GM18951 (cell line): ENCODE measurements at regions not wholly inside any gene's neighbourhood (a gene's known extent, or its start where the extent isn't known, plus 50 kb on each side); places are given as distances from the start of the nearest gene placed in this dataset.
"Not testable (repeated sequence)": the region's sequence is repeated elsewhere in the genome, so short reads cannot be mapped to it uniquely, and the experiment has no call there.

ENCODE experiments used
- POLR2A ChIP-seq: IDR thresholded peaks from 4 replicates; pipeline ENCODE4 v1.6.1; 2011; ENCODE audit warnings: mild to moderate bottlenecking; ENCODE audit not compliant: insufficient read length, insufficient read depth; ENCODE audit errors: extremely low read depth
- in situ Hi-C: fragments of 300-500 bp; cut with MboI; formaldehyde crosslinking; loops from one replicate; pipeline ENCODE4 v1.12.0; 2022; ENCODE audit warnings: low sequenced_read_pairs, mixed read lengths, inconsistent platforms; ENCODE audit not compliant: unreplicated experiment

GRCh38 chr3:101913168-101913567, 63.9 kb downstream of the NFKBIZ start:
- TF ChIP-seq POLR2A: no peak
- in situ Hi-C loops: no loop called here

GRCh38 chr3:101917761-101918160, 68.4 kb downstream of the NFKBIZ start:
- in situ Hi-C loops: not testable (repeated sequence)

DNA sequence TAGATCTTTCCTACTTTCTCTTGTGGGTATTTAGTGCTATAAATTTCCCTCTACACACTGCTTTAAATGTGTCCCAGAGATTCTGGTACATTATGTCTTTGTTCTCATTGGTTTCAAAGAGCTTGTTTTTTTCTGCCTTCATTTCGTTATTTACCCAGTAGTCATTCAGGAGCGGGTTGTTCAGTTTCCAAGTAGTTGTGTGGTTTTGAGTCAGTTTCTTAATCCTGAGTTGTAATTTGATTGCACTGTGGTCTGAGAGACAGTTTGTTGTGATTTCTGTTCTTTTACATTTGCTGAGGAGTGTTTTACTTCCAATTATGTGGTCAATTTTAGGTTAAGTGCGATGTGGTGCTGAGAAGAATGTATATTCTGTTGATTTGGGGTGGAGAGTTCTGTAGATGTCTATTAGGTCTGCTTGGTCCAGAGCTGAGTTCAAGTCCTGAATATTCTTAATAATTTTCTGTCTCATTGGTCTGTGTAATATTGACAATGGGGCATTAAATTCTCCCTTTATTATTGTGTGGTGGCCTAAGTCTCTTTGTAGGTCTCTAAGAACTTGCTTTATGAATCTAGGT, 72.9 kb downstream of the NFKBIZ start:
- in situ Hi-C loops: not testable (repeated sequence)

- in situ Hi-C loops: not testable (repeated sequence)
These were observed 75.3 kb downstream of the NFKBIZ start for GRCh38 chr3:101924621-101925020.

DNA sequence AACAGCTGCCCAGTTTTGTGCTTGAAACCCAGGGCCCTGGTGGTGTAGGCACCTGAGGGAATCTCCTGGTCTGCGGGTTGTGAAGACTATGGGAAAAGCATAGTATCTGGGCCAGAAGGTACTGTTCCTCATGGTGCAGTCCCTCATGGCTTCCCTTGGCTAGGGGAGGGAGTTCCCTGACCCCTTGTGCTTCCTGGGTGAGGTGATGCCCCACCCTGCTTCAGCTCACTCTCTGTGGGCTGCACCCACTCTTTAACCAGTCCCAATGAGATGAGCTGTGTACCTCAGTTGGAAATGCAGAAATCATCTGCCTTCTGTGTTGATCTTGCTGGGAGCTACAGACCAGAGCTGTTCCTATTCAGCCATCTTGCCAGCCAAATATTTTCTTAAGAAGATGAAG, 75.8 kb downstream of the NFKBIZ start:
- in situ Hi-C loops: not testable (repeated sequence)

- in situ Hi-C loops: no loop called here
- TF ChIP-seq POLR2A: no peak
These were observed 76.2 kb downstream of the NFKBIZ start for GRCh38 chr3:101925564-101925963.

DNA sequence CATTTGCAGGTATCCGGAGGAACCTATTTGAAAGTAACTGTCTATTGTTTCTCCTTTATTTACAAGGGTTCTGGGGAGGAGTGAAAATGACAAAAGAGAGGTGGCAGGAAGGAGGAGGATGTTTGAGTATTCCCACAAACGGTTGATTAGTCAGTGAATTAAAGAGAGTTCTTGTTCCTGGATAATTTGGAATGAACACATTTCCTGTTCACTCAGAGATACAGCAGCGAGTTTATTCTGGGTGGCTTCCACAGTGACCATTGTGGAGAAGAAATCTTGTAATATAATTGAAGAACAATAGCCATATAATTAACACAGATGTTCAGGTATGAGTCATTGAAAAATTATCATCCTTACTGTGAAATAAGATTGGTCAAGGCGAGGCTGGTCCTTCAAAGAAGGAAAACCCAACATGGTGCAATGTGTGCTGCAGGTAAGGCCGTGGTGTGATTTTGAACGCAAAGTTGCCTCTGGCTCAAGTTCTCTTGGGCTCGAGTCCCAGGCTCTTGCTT, 77.3 kb downstream of the NFKBIZ start:
- TF ChIP-seq POLR2A: no peak
- in situ Hi-C loops: no loop called here

DNA sequence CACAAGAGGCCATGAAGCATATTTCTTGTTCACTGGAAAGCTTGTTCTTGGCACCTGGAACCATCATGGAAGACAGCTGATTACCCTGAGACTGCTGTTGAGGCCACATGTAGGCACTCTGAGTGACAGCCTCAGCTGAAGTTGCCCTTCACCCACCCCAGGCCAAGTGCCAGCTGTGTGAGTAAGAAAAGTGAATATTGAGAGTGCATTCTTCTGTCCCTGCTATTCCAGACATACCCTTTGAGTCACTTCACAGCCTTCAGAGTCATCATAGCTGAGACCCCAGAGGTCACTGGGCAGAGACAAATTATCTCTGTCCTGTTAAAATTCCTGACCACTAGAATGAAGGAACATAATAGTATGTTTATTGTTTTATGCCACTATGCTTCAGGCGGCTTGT, 79.6 kb downstream of the NFKBIZ start:
- in situ Hi-C loops: no loop called here
- no peak for TF ChIP-seq POLR2A

- in situ Hi-C loops: no loop called here
- no peak for TF ChIP-seq POLR2A
These were observed 81.8 kb downstream of the NFKBIZ start for GRCh38 chr3:101931081-101931480.

DNA sequence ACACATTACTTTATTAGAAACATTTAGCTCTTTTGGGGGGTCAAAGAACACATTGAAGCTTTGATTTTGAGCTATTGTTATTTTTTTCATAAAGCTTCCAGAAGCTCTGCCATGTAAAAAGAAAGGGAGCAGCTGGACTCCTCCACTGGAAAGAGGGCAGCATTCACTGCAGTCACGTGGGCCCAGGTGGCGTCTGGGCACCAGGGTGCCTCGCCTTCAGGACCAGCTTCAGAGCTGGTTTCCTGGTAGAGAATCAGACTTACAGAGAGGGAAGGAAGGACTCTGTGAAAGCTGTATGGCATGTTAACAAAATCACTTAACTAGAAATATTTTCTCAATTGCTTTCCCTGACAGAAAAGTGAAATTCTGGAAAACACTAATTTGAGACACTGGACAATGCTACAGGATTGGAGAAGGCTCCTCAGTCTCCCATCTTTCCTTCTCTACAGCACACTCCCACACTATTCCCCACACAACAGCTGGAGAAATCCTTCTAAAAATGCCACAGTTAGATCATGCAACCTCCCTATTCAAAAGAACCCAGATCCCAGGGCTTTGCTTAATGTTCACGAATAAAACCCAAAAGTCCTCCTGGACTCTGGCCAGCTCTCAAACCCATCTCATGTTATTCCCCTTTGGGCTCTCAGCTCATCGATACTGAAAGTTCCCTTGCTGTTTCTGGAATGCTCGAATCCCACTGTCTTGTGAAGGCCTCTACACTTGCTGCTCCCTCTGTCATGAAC, 83.2 kb downstream of the NFKBIZ start:
- no peak for TF ChIP-seq POLR2A
- in situ Hi-C loops: no loop called here

DNA sequence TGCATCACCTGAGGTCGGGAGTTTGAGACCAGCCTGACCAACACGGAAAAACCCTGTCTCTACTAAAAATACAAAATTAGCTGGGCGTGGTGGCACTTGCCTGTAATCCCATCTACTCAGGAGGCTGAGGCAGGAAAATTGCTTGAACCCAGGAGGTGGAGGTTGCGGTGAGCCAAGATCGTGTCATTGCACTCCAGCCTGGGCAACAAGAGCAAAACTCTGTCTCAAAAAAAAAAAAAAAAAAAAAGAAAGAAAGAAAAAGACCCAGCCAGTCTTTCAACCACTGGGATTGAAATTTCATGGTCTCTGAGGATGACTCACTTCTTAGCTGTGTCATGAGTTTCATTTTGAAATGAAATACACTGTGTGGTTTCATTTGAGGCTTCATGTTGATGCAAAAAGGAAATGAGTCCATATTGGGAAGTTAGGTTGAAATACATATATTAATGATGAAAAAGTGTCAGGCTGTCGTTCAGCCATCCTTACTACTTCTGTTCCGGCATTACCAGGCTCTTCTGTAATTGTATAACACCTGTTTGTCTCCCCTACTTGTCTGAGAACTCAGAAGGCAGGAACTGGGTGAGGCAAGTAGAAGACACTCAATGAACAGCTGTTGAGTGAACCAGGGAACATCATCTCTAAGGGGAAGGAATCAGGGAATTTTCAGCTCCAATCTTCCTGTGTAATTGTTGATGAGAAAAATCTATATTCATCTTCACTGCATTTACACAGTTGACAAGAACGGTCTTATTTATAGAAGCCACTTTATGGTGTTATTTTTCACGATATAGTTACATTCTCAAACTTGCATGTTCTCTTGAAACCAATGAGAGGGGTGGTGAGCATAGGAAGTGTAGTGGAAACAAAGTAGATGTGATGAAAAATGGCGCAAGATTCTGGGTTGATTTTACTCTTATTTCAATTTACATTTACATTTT, 87.4 kb downstream of the NFKBIZ start:
- no peak for TF ChIP-seq POLR2A
- in situ Hi-C loops: no loop called here

- TF ChIP-seq POLR2A: no peak
- in situ Hi-C loops: no loop called here
These were observed 89.0 kb downstream of the NFKBIZ start for GRCh38 chr3:101938262-101938847.

DNA sequence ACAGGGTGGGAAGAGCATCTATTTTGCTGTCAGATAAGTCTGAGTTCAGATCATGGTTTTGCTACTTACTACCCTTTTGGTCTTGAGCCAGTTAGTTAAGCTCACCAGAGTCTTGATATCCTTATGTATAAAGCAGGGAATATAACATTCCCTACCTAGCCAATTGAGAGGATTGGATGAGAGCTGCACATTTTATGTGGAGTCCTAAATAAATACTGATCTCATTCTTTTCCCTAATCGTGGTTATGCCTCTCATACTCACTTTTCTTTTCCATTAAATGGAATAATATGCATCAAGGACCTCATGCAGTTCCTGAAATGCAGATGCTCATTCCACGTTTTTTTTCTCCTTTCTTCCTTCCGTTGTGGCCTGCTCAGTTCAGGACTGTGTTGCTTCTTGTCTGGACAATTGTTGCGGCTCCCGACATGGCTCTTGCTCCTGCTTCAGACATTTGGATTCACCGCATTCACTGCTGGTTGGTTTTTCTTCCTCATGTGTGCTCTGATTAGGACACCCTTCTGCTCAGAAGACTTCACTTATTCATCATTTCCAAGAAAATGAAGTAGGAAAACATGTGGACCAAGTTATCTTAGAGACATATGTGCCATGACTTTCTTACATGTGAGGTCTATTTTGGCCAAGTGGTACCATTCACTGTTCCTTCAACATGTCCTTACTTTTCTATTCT, 90.2 kb downstream of the NFKBIZ start:
- in situ Hi-C loops: no loop called here
- TF ChIP-seq POLR2A: no peak
